IPS-NIHi7 (cell line): ENCODE measurements at regions not wholly inside any gene's neighbourhood (a gene's known extent, or its start where the extent isn't known, plus 50 kb on each side); places are given as distances from the start of the nearest gene placed in this dataset.
A peak's percentile ranks its signal among the peaks of the same experiment; 100 is the strongest.

Experiments used
- DNase-seq: peaks from one replicate; pipeline ENCODE4 v3.0.0; 2012; ENCODE audit warnings: mixed read lengths; ENCODE audit errors: extremely low spot score

DNA sequence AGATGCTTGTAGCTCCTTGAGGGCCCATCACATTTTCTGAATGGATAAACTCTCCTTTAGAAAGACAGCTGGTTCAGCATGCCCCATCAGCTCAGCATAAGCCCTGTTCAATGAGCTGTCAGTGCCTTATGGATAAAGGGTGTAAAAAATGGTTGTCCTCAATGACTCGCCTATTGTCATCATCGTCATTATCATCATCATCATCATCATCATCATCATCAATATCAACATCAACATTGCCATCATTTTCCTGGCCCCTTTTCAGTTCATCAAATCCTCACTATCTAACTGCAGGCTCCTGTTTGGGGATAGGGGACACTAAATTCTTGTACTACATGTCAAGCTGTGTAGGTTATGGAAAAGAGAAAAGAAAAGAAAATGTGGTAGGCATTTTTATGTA is 310.7 kb upstream of the MTNR1B start:
- DNase-seq: no peak

DNA sequence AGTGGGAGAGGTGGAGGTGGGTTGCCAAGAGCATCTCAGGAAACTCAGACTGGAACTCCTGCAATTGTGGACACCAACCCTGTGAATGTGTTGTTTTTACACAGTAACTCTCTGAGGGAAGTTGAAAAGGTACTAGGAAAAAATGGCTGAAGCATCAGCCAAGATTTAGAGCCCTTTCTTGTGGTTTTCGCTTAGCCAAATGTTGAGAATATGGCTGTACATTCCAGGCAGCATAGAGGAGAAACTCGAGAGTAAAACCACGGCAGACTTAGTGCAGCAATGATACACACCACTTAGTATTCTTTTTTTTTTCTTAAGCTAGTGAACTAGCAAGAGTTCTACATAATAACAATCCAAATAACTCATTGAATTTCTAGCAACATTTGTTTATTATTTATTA is 309.7 kb upstream of the MTNR1B start:
- DNase-seq: no peak

DNA sequence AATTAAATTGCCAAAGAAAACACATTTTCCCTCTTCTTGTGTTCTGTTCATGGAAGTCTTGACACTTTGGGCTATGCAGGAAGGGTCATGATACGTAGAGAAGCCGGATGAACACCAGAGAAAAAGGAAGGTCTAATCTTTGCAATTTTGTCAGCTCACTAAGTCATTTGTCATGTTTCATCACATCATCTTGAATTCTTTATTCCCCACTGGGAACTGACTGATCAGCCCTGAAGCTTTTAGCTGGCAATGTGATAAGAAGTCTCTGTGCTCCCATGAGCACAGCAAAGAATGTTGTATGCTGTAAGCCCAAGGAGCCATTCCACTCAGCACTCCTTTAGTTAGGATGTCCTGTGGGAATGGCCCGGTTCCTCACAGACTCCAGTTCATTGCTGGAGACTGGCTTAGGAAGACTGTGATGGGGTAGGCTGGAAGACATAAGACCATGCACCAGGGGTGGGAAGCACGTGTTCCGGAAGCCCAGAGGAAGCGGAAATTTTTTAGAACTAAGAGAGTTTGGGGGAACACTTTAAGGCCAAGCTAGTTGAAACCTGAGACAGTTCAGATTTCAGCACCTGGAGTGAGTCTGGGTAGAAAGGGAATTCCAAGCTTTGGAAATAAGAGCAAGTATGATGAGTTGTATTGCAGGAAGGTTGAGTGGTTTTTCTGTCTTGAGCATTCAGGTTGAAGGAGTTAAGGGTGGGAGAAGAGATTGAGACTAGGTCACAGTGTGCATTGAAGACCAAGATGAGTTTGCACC is 306.7 kb upstream of the MTNR1B start:
- DNase-seq: no peak

DNA sequence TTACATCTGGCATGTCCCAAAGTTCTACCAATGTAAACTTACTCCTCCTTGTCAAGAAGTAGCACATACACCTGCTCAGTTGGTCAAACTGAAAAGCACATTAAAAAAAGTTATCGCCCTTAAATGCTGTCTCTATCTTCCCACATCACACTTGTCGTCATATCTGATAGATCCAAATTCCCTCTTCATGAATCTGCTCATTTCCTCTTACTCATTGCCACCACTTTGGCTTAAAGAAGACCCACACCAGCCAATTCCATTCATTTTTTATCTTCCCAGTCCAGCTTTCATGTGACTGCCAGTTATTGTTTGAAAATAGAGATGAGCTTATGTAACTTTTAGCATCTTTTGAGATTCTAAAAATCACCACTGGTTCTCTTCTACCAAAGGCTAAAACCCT is 305.9 kb upstream of the MTNR1B start:
- no peak for DNase-seq

DNA sequence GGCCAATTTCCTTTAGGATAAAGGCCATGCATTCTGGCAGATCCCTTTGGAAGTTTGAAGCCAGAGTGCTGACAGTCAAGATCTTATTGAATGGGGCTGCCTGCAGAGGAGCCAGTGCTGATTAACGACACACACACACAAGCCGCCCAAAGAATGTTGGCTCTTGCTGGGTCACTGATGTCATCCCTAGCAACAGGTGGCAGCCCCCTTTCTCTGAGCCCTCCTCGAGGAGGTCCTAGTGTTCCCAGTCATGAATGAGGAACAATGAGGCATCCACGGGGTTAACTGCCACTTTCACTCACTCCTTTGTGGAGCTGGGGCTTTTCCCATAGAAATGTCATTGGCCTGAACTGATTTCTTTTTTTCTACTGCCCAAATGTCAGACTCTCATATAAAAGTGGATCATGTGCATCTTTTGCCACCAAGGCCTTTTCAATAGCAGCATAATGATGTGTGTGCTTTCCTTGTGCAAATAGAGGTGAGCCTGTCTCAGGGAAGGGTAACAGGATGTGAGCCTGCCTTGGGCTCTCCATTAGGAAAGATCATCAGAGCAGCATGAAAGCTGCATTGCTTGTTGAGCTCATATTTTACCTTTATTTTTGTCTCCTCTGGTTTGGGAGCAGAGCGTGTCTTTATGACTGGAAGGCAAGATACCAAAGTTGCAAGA is 301.8 kb upstream of the MTNR1B start:
- DNase-seq: peak; percentile 36

DNA sequence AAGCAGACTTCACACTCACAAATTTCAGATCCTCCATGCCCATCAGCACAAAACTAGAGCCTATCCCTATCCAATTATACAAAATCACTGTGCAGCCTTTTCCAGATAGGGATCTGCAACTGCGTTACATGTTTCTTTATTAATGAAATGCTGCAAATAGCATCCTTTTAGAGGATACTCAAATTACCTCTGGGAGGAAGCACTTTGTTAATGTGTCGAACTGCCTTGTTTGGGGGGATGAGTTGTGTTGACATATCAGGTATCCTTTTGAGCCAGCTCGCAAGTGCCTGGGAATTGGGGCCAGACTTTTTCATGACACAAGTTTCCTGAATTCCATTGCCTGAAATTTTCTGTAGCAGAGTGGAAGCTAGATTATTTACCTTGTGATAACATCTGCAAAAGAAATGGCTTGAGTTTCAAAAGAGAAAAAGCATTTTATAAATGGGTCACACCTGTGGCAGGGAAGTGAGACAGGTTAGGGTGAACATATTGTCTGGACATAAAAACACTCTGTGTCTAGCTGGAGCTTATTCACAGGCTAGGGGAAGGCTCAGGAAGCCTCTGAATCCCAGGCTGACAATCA is 299.1 kb upstream of the MTNR1B start:
- no peak for DNase-seq

- no peak for DNase-seq
Measured at GRCh38 chr11:92671081-92671480, 298.4 kb upstream of the MTNR1B start.

GRCh38 chr11:92675303-92675702 is 294.1 kb upstream of the MTNR1B start:
- DNase-seq: no peak

DNA sequence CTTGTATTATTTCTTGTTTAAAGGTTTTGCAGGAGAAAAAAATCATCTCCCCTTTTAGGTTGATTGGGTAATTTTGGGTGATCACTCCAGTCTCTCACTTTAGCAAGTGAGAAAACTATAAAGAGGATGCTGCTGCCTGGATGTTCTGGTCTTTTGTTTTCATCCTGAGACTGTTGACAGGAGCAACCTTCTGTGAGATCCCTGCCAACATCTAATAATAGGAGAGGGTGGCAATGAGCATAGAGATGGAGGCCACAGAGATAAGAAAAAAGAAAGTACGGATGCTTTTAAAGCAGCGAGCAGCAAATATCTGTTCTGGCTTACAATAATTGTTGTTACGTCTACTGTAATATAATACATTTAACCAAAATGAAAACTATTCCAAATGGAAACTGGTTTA is 293.6 kb upstream of the MTNR1B start:
- DNase-seq: no peak

GRCh38 chr11:92678008-92678611 is 291.3 kb upstream of the MTNR1B start:
- no peak for DNase-seq

GRCh38 chr11:92681586-92681985 is 287.9 kb upstream of the MTNR1B start:
- no peak for DNase-seq

DNA sequence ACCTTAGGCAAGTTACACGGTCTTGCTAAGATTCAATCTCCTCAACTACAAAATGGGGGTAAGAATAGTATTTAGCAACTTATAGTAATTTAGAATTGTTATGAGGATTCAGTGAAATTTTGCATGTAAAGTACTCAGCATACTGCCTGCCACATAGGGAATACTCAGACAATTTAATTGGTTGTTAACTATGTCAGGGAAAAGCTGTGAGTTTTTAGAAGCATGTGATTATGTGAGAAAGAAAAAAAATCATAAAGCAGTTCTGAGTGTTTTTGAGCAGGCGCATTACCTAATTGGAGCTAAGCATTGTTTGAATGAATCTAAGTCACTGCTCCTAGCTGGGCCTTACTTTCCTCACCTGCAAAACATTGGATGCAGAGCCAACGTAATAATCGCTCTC is 287.3 kb upstream of the MTNR1B start:
- DNase-seq: no peak

DNA sequence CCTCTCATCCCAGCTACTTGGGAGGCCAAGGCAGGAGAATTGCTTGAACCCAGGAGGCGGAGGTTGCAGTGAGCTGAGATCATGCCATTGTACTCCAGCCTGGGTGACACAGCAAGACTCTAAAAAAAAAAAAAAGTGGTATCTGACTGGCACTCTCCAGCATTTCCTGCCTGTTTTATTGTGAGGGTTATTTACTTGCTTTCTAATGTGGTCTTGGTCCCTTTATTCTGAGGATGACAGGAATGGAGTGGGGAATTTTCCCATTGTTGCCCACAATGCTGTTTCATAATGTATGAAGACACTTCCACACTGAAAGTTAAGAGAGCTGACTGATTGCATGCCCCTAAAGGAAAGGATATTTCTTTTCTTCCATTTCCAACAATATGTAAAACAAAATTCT is 286.5 kb upstream of the MTNR1B start:
- DNase-seq: no peak

GRCh38 chr11:92685049-92685448 is 284.4 kb upstream of the MTNR1B start:
- DNase-seq: no peak

DNA sequence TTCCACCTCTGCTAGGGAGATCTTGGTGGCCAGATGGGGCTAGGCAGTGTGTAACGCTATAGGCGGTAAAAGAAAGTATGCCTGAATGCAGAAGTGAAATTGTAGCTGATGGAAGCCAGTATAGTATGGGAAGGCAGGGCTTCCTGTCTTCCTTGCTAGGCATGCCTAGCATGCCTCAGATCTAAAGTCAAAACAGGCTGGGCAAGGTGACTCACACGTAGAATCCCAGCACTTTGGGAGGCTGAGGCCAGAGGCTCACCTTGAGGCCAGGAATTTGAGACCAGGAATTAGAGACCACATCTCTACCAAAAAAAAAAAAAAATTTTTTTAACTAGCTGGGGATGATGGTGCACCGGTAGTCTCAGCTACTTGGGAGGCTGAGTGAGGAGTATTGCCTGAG is 281.7 kb upstream of the MTNR1B start:
- DNase-seq: no peak

- no peak for DNase-seq
Measured at GRCh38 chr11:92688416-92688815, 281.0 kb upstream of the MTNR1B start.

DNA sequence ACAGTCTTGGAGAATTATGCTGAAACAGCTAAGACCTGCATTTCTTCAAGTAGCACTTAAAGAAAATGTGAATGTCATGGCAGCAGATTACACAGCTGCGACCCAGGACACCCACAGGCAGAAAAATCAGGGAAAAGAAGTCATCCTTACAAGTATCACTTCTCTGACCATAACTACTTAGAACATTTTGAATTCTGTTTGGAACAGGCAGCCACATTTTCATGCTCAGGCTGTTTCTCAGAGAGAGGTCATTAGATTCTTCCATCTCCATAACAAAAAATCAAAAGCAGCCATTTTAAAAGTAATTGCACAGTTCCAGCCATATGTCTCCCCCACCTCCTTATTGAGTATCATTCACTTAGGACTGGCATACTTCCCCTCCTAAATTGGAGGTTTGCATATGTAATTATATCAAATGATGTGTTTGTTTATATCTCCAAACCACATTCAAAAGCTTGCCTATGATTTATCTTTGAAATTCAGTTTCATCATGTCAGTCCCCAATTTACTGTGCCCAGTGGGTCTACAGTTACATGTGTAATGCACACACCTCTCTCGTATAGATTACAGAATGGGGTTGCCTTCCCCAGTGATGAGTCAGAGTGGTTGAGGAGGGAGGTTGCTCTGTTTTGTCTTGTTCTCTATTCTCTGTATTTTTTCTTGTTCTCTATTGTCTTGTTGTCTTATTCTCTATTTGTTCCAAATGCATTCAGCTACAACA is 276.5 kb upstream of the MTNR1B start:
- no peak for DNase-seq

DNA sequence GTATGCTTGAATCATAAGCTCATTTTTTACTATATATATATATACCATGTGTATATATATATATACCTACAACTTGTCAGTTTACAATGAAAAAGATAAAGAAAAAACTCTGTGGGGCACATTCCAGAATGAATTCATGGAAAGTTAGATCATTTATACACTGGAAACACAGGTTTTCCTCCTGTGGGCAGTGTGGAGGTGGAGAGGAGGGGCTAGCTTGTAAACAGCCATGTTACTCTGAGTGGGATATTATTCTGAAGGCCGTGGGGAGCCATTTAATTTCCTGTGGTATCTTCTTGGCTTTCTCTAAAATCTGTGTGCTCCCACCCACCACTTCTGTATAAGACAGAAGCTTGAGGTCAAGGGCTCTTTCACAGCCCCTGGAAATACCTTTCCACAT is 273.4 kb upstream of the MTNR1B start:
- no peak for DNase-seq

- no peak for DNase-seq
Measured at GRCh38 chr11:92697461-92698312, 271.8 kb upstream of the MTNR1B start.

DNA sequence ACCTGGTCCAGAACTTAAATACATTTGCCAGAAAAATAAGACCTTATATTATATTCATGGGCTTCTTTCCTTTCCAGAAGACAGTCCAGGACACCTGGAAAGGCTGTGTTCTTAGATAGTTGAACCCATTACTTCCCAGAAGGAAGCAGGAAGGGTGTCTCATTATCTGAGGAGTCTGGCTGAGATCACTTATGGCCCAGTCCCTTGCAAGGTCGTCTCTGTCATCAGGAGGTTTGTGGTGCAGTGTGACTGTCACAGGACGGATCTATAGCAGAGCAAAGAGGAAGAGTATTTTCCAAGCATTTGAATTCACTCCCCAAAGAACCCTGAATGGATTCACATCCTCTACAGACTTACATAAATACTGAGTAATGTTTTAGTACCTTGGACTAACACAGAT is 270.7 kb upstream of the MTNR1B start:
- no peak for DNase-seq
